ENCODE measurements at regions not wholly inside any gene's neighbourhood (a gene's known extent, or its start where the extent isn't known, plus 50 kb on each side); places are given as distances from the start of the nearest gene placed in this dataset.

DNA sequence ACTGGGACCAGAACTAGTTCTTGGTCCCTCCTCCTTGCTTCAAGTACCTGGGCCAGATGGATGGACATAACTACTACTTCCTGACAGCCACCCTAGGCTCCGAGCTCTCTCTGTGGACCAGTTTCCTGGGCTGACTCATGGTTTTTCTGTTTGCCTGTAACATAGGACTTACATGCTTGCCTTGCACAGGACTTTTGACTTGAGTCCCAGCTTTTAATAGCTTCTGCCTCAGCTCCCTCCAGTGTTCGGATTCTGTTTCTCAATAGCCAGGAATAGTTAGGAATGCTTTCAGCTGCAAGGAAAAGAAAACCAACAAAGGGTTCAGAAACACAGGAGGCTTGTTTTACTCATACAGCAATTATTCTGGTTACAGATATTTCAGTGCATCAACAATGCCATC, 405.9 kb downstream of the ZNF536 start:
- Histone ChIP-seq H3K36me3 (ENCODE audit: control insufficient read depth in 2 of 2, insufficient read depth in 2 of 2, low read length in 2 of 2) (no peaks in the 10 kb centered on the region), H3K27me3 (ENCODE audit: control insufficient read depth in 1 of 2, insufficient read depth in 2 of 2, low read length in 2 of 2) (no peaks in the 10 kb centered on the region), H3K4me1 (ENCODE audit: control insufficient read depth, insufficient read depth, low read length) (no peaks in the 10 kb centered on the region), H3K9ac (ENCODE audit: low read length in 2 of 2) (no peak overlapping the region), H3K27ac (ENCODE audit: low read length) (no peak overlapping the region), H3K9me3 (ENCODE audit: control insufficient read depth in 2 of 2, low read length in 2 of 2) (peaks cover 0 to 2% of the 10 kb centered on the region in 2 donors), H3K4me3 (ENCODE audit: low read length in 2 of 2) (no peak overlapping the region)

DNA sequence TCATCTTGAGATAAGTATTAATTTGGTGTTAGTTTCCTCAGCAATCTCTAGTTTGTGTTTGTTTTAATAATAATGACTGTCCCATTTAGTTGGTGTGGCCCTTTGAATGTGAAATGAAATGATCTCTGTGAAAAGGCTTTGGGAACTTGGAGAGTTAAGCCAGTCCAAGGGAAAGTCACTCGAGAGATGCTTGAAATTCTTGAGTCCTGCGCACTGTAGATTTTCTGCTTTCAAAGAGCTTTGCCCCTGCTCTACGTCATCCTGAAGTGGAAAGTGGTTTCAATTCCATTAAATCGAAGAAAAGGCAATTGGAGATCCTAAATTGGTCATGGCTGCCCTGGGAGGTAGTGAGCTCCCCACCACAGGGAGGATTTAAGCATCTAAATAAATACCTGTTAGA, 403.8 kb downstream of the ZNF536 start:
- H3K4me1 ChIP-seq (ENCODE audit: control insufficient read depth, insufficient read depth, low read length): no peaks in the 10 kb centered on the region

DNA sequence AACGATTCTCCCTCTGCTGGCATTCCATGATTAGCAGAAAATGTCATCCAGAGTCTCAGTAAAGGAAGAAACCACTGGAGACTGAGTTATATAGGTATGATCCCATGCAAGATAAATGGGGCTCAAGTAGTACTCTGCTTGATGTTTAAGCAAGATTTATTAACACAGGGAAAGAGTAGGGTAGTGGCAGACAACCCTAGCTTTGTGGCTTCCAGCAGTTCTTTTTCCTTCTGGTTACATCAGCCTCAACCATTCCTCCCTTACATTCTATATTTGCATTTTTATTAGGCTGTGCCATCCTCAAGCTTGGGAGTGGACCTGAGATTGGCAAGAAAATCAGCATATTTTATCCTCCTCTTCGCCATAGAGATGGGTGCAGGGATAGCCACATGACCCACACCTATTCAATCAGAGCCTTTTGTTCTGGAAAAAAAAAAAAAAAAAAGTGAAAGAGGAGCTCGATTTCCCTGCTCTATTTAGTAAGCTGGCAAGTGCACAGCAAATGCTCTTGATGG, 402.1 kb downstream of the ZNF536 start:
- H3K9ac ChIP-seq (ENCODE audit: low read length in 2 of 2): no peak overlapping the region
- H3K36me3 ChIP-seq (ENCODE audit: control insufficient read depth in 2 of 2, insufficient read depth in 2 of 2, low read length in 2 of 2): no peaks in the 10 kb centered on the region

More for the DNA sequence above, 403.8 kb downstream of the ZNF536 start:
- Histone ChIP-seq H3K27ac (ENCODE audit: low read length) (no peak overlapping the region), H3K27me3 (ENCODE audit: control insufficient read depth in 1 of 2, insufficient read depth in 2 of 2, low read length in 2 of 2) (no peaks in the 10 kb centered on the region), H3K9ac (ENCODE audit: low read length in 2 of 2) (no peak overlapping the region), H3K9me3 (ENCODE audit: control insufficient read depth in 2 of 2, low read length in 2 of 2) (peaks cover 0 to 5% of the 10 kb centered on the region in 2 donors), H3K36me3 (ENCODE audit: control insufficient read depth in 2 of 2, insufficient read depth in 2 of 2, low read length in 2 of 2) (no peaks in the 10 kb centered on the region), H3K4me3 (ENCODE audit: low read length in 2 of 2) (no peak overlapping the region)

DNA sequence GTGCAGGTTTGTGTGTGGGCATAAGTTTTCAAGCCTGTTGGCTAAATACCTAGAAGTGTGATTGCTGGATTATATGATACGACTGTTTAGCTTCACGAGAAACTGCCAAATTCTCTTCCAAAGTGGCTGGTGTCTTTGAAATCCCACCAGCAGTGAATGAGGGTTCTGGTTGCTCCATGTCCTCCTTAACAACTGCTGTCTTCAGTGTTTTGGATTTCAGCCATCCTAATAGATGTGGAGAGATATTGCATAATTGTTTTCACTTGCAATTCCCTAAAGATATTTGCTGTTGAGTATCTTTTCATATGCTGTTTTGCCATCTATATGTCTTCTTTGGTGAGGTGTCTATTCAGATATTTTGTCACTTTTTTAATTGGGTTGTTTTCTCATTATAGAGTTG, 390.5 kb downstream of the ZNF536 start:
- Histone ChIP-seq H3K4me1 (ENCODE audit: control insufficient read depth, insufficient read depth, low read length) (no peaks in the 10 kb centered on the region), H3K9me3 (ENCODE audit: control insufficient read depth in 2 of 2, low read length in 2 of 2) (no peaks in the 10 kb centered on the region), H3K9ac (ENCODE audit: low read length in 2 of 2) (no peak overlapping the region), H3K36me3 (ENCODE audit: control insufficient read depth in 2 of 2, insufficient read depth in 2 of 2, low read length in 2 of 2) (no peaks in the 10 kb centered on the region), H3K27ac (ENCODE audit: low read length) (no peak overlapping the region), H3K4me3 (ENCODE audit: low read length in 2 of 2) (no peak overlapping the region), H3K27me3 (ENCODE audit: control insufficient read depth in 1 of 2, insufficient read depth in 2 of 2, low read length in 2 of 2) (no peaks in the 10 kb centered on the region)

More for the DNA sequence above, 402.1 kb downstream of the ZNF536 start:
- Histone ChIP-seq H3K9me3 (ENCODE audit: control insufficient read depth in 2 of 2, low read length in 2 of 2) (peaks cover 0 to 5% of the 10 kb centered on the region in 2 donors), H3K27ac (ENCODE audit: low read length) (no peak overlapping the region), H3K4me3 (ENCODE audit: low read length in 2 of 2) (no peak overlapping the region), H3K4me1 (ENCODE audit: control insufficient read depth, insufficient read depth, low read length) (no peaks in the 10 kb centered on the region), H3K27me3 (ENCODE audit: control insufficient read depth in 1 of 2, insufficient read depth in 2 of 2, low read length in 2 of 2) (no peaks in the 10 kb centered on the region)

DNA sequence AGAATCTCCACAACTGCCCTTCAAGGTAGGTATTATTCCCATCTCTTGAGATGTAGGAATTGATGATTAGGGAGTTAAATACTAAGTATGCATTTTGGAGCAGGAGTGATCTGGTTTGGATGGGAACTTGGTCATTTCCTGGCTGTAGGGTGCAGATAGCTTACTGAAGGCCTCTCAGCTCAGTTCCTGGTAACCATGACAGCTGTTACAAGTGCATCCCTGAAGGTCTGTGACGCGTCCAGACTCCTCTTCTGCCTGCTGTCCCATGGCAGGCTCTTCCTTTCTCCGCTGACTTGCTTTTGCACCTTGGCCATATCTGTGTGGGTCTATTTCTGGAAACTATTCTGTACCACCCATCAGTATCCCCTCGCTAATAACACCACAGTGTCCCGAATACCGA, 387.8 kb downstream of the ZNF536 start:
- Histone ChIP-seq H3K27me3 (ENCODE audit: control insufficient read depth in 1 of 2, insufficient read depth in 2 of 2, low read length in 2 of 2) (no peaks in the 10 kb centered on the region), H3K4me1 (ENCODE audit: control insufficient read depth, insufficient read depth, low read length) (no peaks in the 10 kb centered on the region), H3K9ac (ENCODE audit: low read length in 2 of 2) (no peak overlapping the region), H3K4me3 (ENCODE audit: low read length in 2 of 2) (no peak overlapping the region), H3K36me3 (ENCODE audit: control insufficient read depth in 2 of 2, insufficient read depth in 2 of 2, low read length in 2 of 2) (no peaks in the 10 kb centered on the region), H3K9me3 (ENCODE audit: control insufficient read depth in 2 of 2, low read length in 2 of 2) (peaks cover 0 to 2% of the 10 kb centered on the region in 2 donors), H3K27ac (ENCODE audit: low read length) (no peak overlapping the region)

DNA sequence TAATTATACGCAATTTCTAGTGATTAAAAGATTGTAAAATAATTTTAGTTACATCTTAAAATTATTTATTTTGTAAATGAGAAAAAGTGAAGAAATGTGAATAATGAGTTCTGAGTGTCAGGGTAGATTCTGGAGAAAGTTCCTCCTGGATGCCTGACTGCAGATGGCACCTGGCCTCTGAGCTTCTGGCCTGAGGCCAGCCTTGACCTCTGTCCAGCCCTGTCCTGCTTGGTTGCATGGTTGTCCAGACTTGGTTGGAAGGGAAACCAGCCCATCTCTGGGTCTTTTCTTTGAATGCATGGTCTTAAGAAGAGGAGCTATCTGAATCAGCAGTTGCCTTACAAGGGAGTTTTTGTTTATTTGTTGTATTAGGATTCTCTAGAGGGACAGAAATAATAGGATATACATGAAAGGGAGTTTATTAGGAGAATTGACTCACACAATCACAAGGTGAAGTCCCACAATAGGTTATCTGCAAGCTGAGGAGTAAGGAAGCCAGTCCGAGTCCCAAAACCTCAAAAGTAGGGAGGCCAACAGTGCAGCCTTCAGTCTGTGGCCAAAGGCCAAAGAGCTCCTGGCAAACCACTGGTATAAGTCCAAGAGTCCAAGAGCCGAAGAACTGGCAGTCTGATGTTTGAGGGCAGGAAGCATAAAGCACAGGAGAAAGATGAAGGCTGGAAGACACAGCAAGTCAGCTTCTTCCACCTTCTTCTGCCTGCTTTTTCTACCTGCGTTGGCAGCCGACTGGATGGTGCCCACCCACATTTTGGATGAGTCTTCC, 385.8 kb downstream of the ZNF536 start:
- no peaks in the 10 kb centered on the region for H3K36me3 ChIP-seq (ENCODE audit: control insufficient read depth in 2 of 2, insufficient read depth in 2 of 2, low read length in 2 of 2)
- no peak overlapping the region for H3K9ac ChIP-seq (ENCODE audit: low read length in 2 of 2)
- peaks cover 0 to 2% of the 10 kb centered on the region in 2 donors for H3K9me3 ChIP-seq (ENCODE audit: control insufficient read depth in 2 of 2, low read length in 2 of 2)

DNA sequence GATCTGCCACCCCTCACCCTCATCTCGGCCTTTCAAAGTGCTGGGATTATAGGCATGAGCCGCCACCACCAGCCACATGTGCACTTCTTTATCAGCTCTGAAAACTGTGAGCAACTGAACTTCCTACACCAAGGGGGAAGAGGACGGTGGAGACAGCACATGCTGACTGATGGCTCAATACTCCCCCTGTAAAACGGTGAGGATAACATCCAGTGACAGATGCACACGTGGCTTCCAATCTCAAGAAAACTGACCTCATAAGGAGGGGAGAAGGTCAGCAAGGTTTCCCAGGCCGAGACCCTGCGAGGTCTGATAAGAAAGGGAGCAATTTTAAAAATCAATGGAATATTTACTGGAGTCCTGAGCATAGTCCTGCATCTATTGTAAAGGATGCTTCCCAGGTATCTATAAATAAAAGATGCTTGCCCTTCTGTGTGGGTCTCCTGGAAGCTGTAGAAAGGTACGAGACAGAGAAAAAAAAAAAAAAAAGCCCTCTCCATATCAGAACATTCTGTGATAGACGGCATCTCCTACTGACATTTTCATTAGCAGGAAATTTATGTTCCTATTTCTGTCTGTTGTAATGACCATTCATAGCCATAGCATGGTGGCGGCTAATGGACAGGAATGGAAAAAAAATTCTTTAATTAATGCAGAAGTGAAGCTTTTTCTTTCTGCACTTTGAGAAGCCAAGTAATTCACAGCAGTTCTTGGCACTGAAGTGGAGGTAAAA, 385.1 kb downstream of the ZNF536 start:
- Histone ChIP-seq H3K27me3 (ENCODE audit: control insufficient read depth in 1 of 2, insufficient read depth in 2 of 2, low read length in 2 of 2) (no peaks in the 10 kb centered on the region), H3K9ac (ENCODE audit: low read length in 2 of 2) (no peak overlapping the region), H3K4me3 (ENCODE audit: low read length in 2 of 2) (no peak overlapping the region), H3K36me3 (ENCODE audit: control insufficient read depth in 2 of 2, insufficient read depth in 2 of 2, low read length in 2 of 2) (no peaks in the 10 kb centered on the region), H3K4me1 (ENCODE audit: control insufficient read depth, insufficient read depth, low read length) (no peaks in the 10 kb centered on the region), H3K9me3 (ENCODE audit: control insufficient read depth in 2 of 2, low read length in 2 of 2) (peaks cover 0 to 2% of the 10 kb centered on the region in 2 donors), H3K27ac (ENCODE audit: low read length) (no peak overlapping the region)

More for the DNA sequence above, 385.8 kb downstream of the ZNF536 start:
- no peak overlapping the region for H3K27ac ChIP-seq (ENCODE audit: low read length)
- no peaks in the 10 kb centered on the region for H3K4me1 ChIP-seq (ENCODE audit: control insufficient read depth, insufficient read depth, low read length)
- H3K27me3 ChIP-seq (ENCODE audit: control insufficient read depth in 1 of 2, insufficient read depth in 2 of 2, low read length in 2 of 2): no peaks in the 10 kb centered on the region
- no peak overlapping the region for H3K4me3 ChIP-seq (ENCODE audit: low read length in 2 of 2)

DNA sequence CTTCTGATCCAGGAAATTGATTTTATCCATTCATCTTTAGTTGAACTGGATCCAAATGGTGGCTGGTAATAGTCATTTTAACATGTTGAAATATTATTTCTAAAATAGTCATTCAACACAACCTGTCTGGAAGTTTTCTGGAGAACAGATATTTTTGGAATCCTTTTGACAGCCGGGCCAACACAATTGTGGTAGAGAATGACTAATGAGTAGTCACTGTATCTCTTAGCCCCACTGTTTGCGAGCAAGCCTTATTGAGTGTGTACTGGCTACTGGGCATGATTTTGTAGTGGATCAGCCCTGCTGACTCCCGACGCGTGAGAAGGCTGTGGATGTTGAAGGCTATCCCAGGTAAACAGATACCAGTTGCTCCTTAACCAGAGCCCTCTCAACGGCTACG, 383.4 kb downstream of the ZNF536 start:
- H3K4me1 ChIP-seq (ENCODE audit: control insufficient read depth, insufficient read depth, low read length): no peaks in the 10 kb centered on the region
- no peaks in the 10 kb centered on the region for H3K36me3 ChIP-seq (ENCODE audit: control insufficient read depth in 2 of 2, insufficient read depth in 2 of 2, low read length in 2 of 2)
- H3K9me3 ChIP-seq (ENCODE audit: control insufficient read depth in 2 of 2, low read length in 2 of 2): peaks cover 0 to 6% of the 10 kb centered on the region in 2 donors
- no peak overlapping the region for H3K4me3 ChIP-seq (ENCODE audit: low read length in 2 of 2)
- no peaks in the 10 kb centered on the region for H3K27me3 ChIP-seq (ENCODE audit: control insufficient read depth in 1 of 2, insufficient read depth in 2 of 2, low read length in 2 of 2)
- no peak overlapping the region for H3K9ac ChIP-seq (ENCODE audit: low read length in 2 of 2)
- H3K27ac ChIP-seq (ENCODE audit: low read length): no peak overlapping the region

DNA sequence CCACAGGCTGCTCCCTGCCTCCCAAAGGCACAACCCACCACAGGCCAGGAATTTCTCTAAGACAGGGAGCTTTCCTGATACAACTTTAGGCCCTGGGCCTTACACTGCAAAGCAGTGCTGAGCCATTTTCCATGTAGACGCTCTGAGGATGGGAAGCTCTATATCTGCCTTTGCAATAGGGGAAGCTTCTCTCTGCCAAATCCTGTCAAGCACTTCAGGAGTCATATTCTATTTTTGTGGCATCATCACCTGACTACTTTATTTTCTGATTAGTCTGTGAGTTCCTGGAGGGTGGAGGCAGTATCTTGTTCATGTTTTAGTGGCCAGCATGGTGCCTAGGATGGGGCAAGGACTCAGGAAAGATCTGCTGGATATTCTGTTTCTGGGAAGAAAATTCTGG, 382.0 kb downstream of the ZNF536 start:
- Histone ChIP-seq H3K4me1 (ENCODE audit: control insufficient read depth, insufficient read depth, low read length) (no peaks in the 10 kb centered on the region), H3K36me3 (ENCODE audit: control insufficient read depth in 2 of 2, insufficient read depth in 2 of 2, low read length in 2 of 2) (no peaks in the 10 kb centered on the region), H3K9ac (ENCODE audit: low read length in 2 of 2) (no peak overlapping the region), H3K4me3 (ENCODE audit: low read length in 2 of 2) (no peak overlapping the region), H3K27me3 (ENCODE audit: control insufficient read depth in 1 of 2, insufficient read depth in 2 of 2, low read length in 2 of 2) (no peaks in the 10 kb centered on the region), H3K9me3 (ENCODE audit: control insufficient read depth in 2 of 2, low read length in 2 of 2) (peaks cover 0 to 15% of the 10 kb centered on the region in 2 donors), H3K27ac (ENCODE audit: low read length) (no peak overlapping the region)

DNA sequence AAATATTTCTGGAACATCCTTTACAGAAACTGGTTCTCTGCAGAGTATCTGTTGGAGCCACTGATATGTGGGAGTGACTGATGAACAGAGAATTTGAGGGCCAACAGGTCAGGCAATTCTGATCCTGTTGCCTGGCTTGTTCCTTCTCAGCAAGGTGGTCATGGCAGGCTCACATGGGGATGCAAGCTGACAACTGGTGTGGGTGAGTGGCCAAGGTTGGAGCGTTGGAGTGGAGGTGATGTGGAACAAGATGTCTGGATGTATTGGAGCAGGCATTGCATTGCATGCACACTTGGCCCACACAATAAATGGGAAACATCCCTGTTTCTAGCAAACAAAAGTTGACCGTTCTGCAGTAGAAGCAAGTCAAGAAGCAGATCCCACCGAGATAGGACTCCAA, 380.7 kb downstream of the ZNF536 start:
- Histone ChIP-seq H3K4me3 (ENCODE audit: low read length in 2 of 2) (no peak overlapping the region), H3K36me3 (ENCODE audit: control insufficient read depth in 2 of 2, insufficient read depth in 2 of 2, low read length in 2 of 2) (no peaks in the 10 kb centered on the region), H3K9ac (ENCODE audit: low read length in 2 of 2) (no peak overlapping the region), H3K9me3 (ENCODE audit: control insufficient read depth in 2 of 2, low read length in 2 of 2) (peaks cover 0 to 15% of the 10 kb centered on the region in 2 donors), H3K27ac (ENCODE audit: low read length) (no peak overlapping the region), H3K27me3 (ENCODE audit: control insufficient read depth in 1 of 2, insufficient read depth in 2 of 2, low read length in 2 of 2) (no peaks in the 10 kb centered on the region), H3K4me1 (ENCODE audit: control insufficient read depth, insufficient read depth, low read length) (no peaks in the 10 kb centered on the region)

Measured in stomach smooth muscle (tissue), 2 donors.